Tibial nerve (tissue), 4 donors: ENCODE measurements at regions not wholly inside any gene's neighbourhood (a gene's known extent, or its start where the extent isn't known, plus 50 kb on each side); places are given as distances from the start of the nearest gene placed in this dataset.
"Not testable (repeated sequence)": the region's sequence is repeated elsewhere in the genome, so short reads cannot be mapped to it uniquely, and the experiment has no call there.

Experiments
- DNase-seq, 2 donors: peaks; one replicate each; pipeline ENCODE4 v3.0.0-alpha.2; 2019; ENCODE audit warnings: low spot score in 2 of 2
- H3K27ac ChIP-seq, 4 donors: fragments of 200-600 bp; sonication (generic) in 3 of 4; one replicate each; pipeline ENCODE4 v1.5.1; 2017 to 2019; ENCODE audit warnings: mild to moderate bottlenecking in 1 of 4
- H3K27me3 ChIP-seq, 2 donors: fragments of 200-600 bp; sonication (generic) in 1 of 2; one replicate each; pipeline versions ENCODE4 v1.5.1 to v1.6.0; 2017 to 2019
- H3K36me3 ChIP-seq, 3 donors: fragments of 200-600 bp; sonication (generic); one replicate each; pipeline ENCODE4 v1.5.1; 2018 to 2019
- H3K4me1 ChIP-seq, 4 donors: fragments of 200-600 bp; sonication (generic) in 3 of 4; one replicate each; pipeline ENCODE4 v1.5.1; 2017 to 2019
- H3K4me3 ChIP-seq, 4 donors: fragments of 200-600 bp; sonication (generic) in 3 of 4; one replicate each; pipeline ENCODE4 v1.5.1; 2017 to 2019; ENCODE audit warnings: mild to moderate bottlenecking in 1 of 4, moderate library complexity in 1 of 4
- H3K9me3 ChIP-seq, 4 donors: fragments of 200-600 bp; sonication (generic) in 3 of 4; one replicate each; pipeline ENCODE4 v1.5.1; 2017 to 2019
- CTCF ChIP-seq, 5 experiments: fragments of 200-600 bp in 3 of 5; fragments of 450-650 bp in 2 of 5; sonication (generic) in 3 of 5; IDR thresholded peaks; one replicate each; pipeline ENCODE4 v1.5.1; 2016 to 2019; ENCODE audit warnings: antibody characterized with exemption in 5 of 5, mild to moderate bottlenecking in 3 of 5, moderate library complexity in 2 of 5
- EP300 ChIP-seq, 2 donors: sonication (generic); formaldehyde crosslinking; IDR thresholded peaks; one replicate each; pipeline ENCODE4 v1.6.1; 2017; ENCODE audit warnings: antibody characterized with exemption in 2 of 2, mild to moderate bottlenecking in 1 of 2
- POLR2A ChIP-seq, 2 donors: fragments of 450-650 bp; IDR thresholded peaks; one replicate each; pipeline ENCODE4 v1.6.1; 2017; ENCODE audit warnings: antibody characterized with exemption in 2 of 2, mild to moderate bottlenecking in 2 of 2, moderate library complexity in 2 of 2
- WGBS, 2 donors: methylation state at CpG; one replicate each; pipeline ENCODE4 v1.1.5; 2018; 5-methylcytosine and 5-hydroxymethylcytosine counted together

- no peaks in the 10 kb centered on the region for H3K27me3 ChIP-seq
- H3K27ac ChIP-seq = no peak overlapping the region
- DNase-seq = no peak
- no peaks in the 10 kb centered on the region for H3K36me3 ChIP-seq
- TF ChIP-seq CTCF (IDR thresholded peaks at IDR 0.05) (no peak), POLR2A (IDR thresholded peaks at IDR 0.05) (no peak), EP300 (IDR thresholded peaks at IDR 0.05) (no peak)
- no peaks in the 10 kb centered on the region for H3K9me3 ChIP-seq
- H3K4me1 ChIP-seq = no peaks in the 10 kb centered on the region
- no peak overlapping the region for H3K4me3 ChIP-seq
- WGBS, 2 donors = 67 to 71% methylated on average over 5 of the region's 5 CpGs
Observed at GRCh38 chr1:5140136-5140535, 485.7 kb downstream of the AJAP1 start.

- H3K36me3 ChIP-seq = no peaks in the 10 kb centered on the region
- H3K27ac ChIP-seq = no peak overlapping the region
- no peaks in the 10 kb centered on the region for H3K4me1 ChIP-seq
- TF ChIP-seq CTCF (IDR thresholded peaks at IDR 0.05) = no peak
- H3K9me3 ChIP-seq = no peaks in the 10 kb centered on the region
- WGBS, 2 donors = 56 to 58% methylated on average over 1 of the region's 1 CpG
- H3K27me3 ChIP-seq = no peaks in the 10 kb centered on the region
- no peak overlapping the region for H3K4me3 ChIP-seq
- DNase-seq = no peak
Observed at GRCh38 chr1:5129746-5130355, 475.4 kb downstream of the AJAP1 start.

GRCh38 chr1:5125208-5125607 is 470.8 kb downstream of the AJAP1 start:
- Histone ChIP-seq H3K27ac (no peak overlapping the region), H3K27me3 (no peaks in the 10 kb centered on the region), H3K9me3 (no peaks in the 10 kb centered on the region), H3K4me3 (no peak overlapping the region), H3K4me1 (no peaks in the 10 kb centered on the region), H3K36me3 (no peaks in the 10 kb centered on the region)
- WGBS, 2 donors = 62 to 70% methylated on average over 7 of the region's 7 CpGs
- DNase-seq = no peak
- TF ChIP-seq EP300 (IDR thresholded peaks at IDR 0.05) = no peak
- no peak for TF ChIP-seq CTCF (IDR thresholded peaks at IDR 0.05)
- TF ChIP-seq POLR2A (IDR thresholded peaks at IDR 0.05) = no peak

- Histone ChIP-seq H3K27me3 (no peaks in the 10 kb centered on the region), H3K4me3 (no peak overlapping the region), H3K27ac (no peak overlapping the region), H3K36me3 (no peaks in the 10 kb centered on the region), H3K4me1 (no peaks in the 10 kb centered on the region), H3K9me3 (no peaks in the 10 kb centered on the region)
- WGBS, 2 donors = 89 to 97% methylated on average over 1 of the region's 1 CpG
- no peak for DNase-seq
- TF ChIP-seq CTCF (IDR thresholded peaks at IDR 0.05) = no peak
- TF ChIP-seq POLR2A (IDR thresholded peaks at IDR 0.05) = no peak
- no peak for TF ChIP-seq EP300 (IDR thresholded peaks at IDR 0.05)
Observed at GRCh38 chr1:5120559-5120958, 466.1 kb downstream of the AJAP1 start.

GRCh38 chr1:5119366-5120234 is 465.2 kb downstream of the AJAP1 start:
- Histone ChIP-seq H3K4me3 (no peak overlapping the region), H3K9me3 (no peaks in the 10 kb centered on the region), H3K36me3 (no peaks in the 10 kb centered on the region), H3K27ac (no peak overlapping the region), H3K27me3 (no peaks in the 10 kb centered on the region), H3K4me1 (no peaks in the 10 kb centered on the region)
- DNase-seq = no peak
- no peak for TF ChIP-seq EP300 (IDR thresholded peaks at IDR 0.05)
- no peak for TF ChIP-seq POLR2A (IDR thresholded peaks at IDR 0.05)
- no peak for TF ChIP-seq CTCF (IDR thresholded peaks at IDR 0.05)
- 41 to 44% methylated on average over 11 of the region's 11 CpGs for WGBS, 2 donors

- not testable (repeated sequence) for DNase-seq, H3K4me1 ChIP-seq, H3K27me3 ChIP-seq, H3K9me3 ChIP-seq, H3K36me3 ChIP-seq, H3K4me3 ChIP-seq, H3K27ac ChIP-seq
- WGBS, 2 donors = 92 to 95% methylated on average over 10 of the region's 10 CpGs
Observed at GRCh38 chr1:5118771-5119170, 464.4 kb downstream of the AJAP1 start.

- H3K27ac ChIP-seq, DNase-seq, H3K4me1 ChIP-seq, H3K27me3 ChIP-seq, H3K36me3 ChIP-seq, H3K9me3 ChIP-seq, H3K4me3 ChIP-seq: not testable (repeated sequence)
- WGBS, 2 donors = 80 to 83% methylated on average over 8 to 9 of the region's 11 CpGs
Observed at GRCh38 chr1:5118292-5118691, 463.9 kb downstream of the AJAP1 start.
